Ovary (tissue), 7 donors: ENCODE measurements at regions not wholly inside any gene's neighbourhood (a gene's known extent, or its start where the extent isn't known, plus 50 kb on each side); places are given as distances from the start of the nearest gene placed in this dataset.

Experiments used
- DNase-seq, 5 donors: peaks; one replicate each; pipeline ENCODE4 v3.0.0-alpha.2; 2019 to 2020
- H3K27ac ChIP-seq, 2 donors: fragments of 200-600 bp; one replicate each; pipeline versions ENCODE4 v1.5.1 to v1.8.0; 2019 to 2022
- H3K27me3 ChIP-seq: fragments of 200-600 bp; one replicate; pipeline ENCODE4 v1.8.0; 2022
- H3K36me3 ChIP-seq: fragments of 200-600 bp; sonication (generic); one replicate; pipeline ENCODE4 v1.5.1; 2019
- H3K4me1 ChIP-seq: one replicate; pipeline ENCODE4 v1.8.1; 2013; ENCODE audit warnings: mild to moderate bottlenecking, moderate library complexity; ENCODE audit not compliant: insufficient read depth
- H3K4me3 ChIP-seq: fragments of 200-600 bp; sonication (generic); one replicate; pipeline ENCODE4 v1.5.1; 2017
- H3K9me3 ChIP-seq, 2 donors: fragments of 200-600 bp in 1 of 2; sonication (generic) in 1 of 2; one replicate each; pipeline versions ENCODE4 v1.5.1 to v1.8.1; 2013 to 2019; ENCODE audit warnings: mild to moderate bottlenecking in 1 of 2, moderate library complexity in 1 of 2
- CTCF ChIP-seq, 3 donors: fragments of 450-650 bp in 2 of 3; fragments of 200-600 bp in 1 of 3; IDR thresholded peaks; one replicate each; pipeline versions ENCODE4 v1.5.1 to v1.8.0; 2016 to 2022; ENCODE audit warnings: antibody characterized with exemption in 3 of 3, mild to moderate bottlenecking in 1 of 3
- EP300 ChIP-seq: sonication (generic); formaldehyde crosslinking; IDR thresholded peaks from one replicate; pipeline ENCODE4 v1.6.1; 2017; ENCODE audit warnings: antibody characterized with exemption
- POLR2A ChIP-seq: fragments of 450-650 bp; IDR thresholded peaks from one replicate; pipeline ENCODE4 v1.6.1; 2017; ENCODE audit warnings: antibody characterized with exemption, mild to moderate bottlenecking, moderate library complexity
- WGBS, 3 donors: extraction: QIAGEN DNeasy Blood & Tissue Kit in 1 of 3; methylation state at CpG; one replicate each; pipeline versions ENCODE4 v1.1.5 to v1.1.7; 2013 to 2017; 5-methylcytosine and 5-hydroxymethylcytosine counted together
- intact Hi-C, 4 donors: fragments of 100-400 bp; cut with DNase I; formaldehyde crosslinking; loops; one replicate each; pipeline versions ENCODE4 v1.11.0 to v1.15.1; 2022 to 2023
- donor health status: DM: no; HTN: no; CAD: no; lungs with moderate emphysema.
- donor health status: DM: no; HTN: no; CAD: no.
- donor health status: Bipolar disorder and iron deficiency.
- donor health status: DM: no; HTN: no; CAD: no.
- donor health status: DM: yes; HTN: yes; CAD: no.

GRCh38 chr1:192896376-192896775 is 87.5 kb downstream of the RGS2 start:
- no peaks in the 10 kb centered on the region for H3K27me3 ChIP-seq
- H3K4me1 ChIP-seq: no peaks in the 10 kb centered on the region
- H3K4me3 ChIP-seq: no peak overlapping the region
- DNase-seq: no peak
- TF ChIP-seq CTCF (IDR thresholded peaks at IDR 0.05): no peak
- no peak for TF ChIP-seq EP300
- no peak for TF ChIP-seq POLR2A
- H3K36me3 ChIP-seq: no peaks in the 10 kb centered on the region
- intact Hi-C loops: no loop called here
- H3K9me3 ChIP-seq: no peaks in the 10 kb centered on the region
- no peak overlapping the region for H3K27ac ChIP-seq

- H3K4me1 ChIP-seq: no peaks in the 10 kb centered on the region
- no peak for DNase-seq
- H3K27ac ChIP-seq: no peak overlapping the region
- TF ChIP-seq CTCF (IDR thresholded peaks at IDR 0.05) (no peak), EP300 (no peak), POLR2A (no peak)
- no peaks in the 10 kb centered on the region for H3K27me3 ChIP-seq
- 0 to 88% (median 81%) methylated on average over 1 of the region's 1 CpG for WGBS, 3 donors
- intact Hi-C loops: no loop called here
- no peak overlapping the region for H3K4me3 ChIP-seq
- H3K36me3 ChIP-seq: no peaks in the 10 kb centered on the region
- H3K9me3 ChIP-seq: no peaks in the 10 kb centered on the region
Observed at GRCh38 chr1:192901500-192901899, 92.7 kb downstream of the RGS2 start.

GRCh38 chr1:192903142-192903541 is 94.3 kb downstream of the RGS2 start:
- no peaks in the 10 kb centered on the region for H3K36me3 ChIP-seq
- H3K4me1 ChIP-seq: no peaks in the 10 kb centered on the region
- intact Hi-C loops: no loop called here
- no peak overlapping the region for H3K27ac ChIP-seq
- WGBS, 3 donors: 47 to 70% (median 70%) methylated on average over 5 of the region's 5 CpGs
- H3K9me3 ChIP-seq: no peaks in the 10 kb centered on the region
- H3K27me3 ChIP-seq: no peaks in the 10 kb centered on the region
- TF ChIP-seq POLR2A (no peak), EP300 (no peak), CTCF (IDR thresholded peaks at IDR 0.05) (no peak)
- no peak overlapping the region for H3K4me3 ChIP-seq
- no peak for DNase-seq

GRCh38 chr1:192904438-192904895 is 95.6 kb downstream of the RGS2 start:
- Histone ChIP-seq H3K4me1 (no peaks in the 10 kb centered on the region), H3K36me3 (no peaks in the 10 kb centered on the region), H3K9me3 (no peaks in the 10 kb centered on the region), H3K27ac (no peak overlapping the region), H3K27me3 (no peaks in the 10 kb centered on the region), H3K4me3 (no peak overlapping the region)
- 5 to 16% (median 6%) methylated on average over 7 of the region's 7 CpGs for WGBS, 3 donors
- TF ChIP-seq CTCF (IDR thresholded peaks at IDR 0.05) (no peak), EP300 (peak; percentile 66), POLR2A (no peak)
- peak in 3 of 5 donors; percentile 25 to 42 (median 36) for DNase-seq
- intact Hi-C loops: no loop called here

GRCh38 chr1:192905049-192905448 is 96.2 kb downstream of the RGS2 start:
- Histone ChIP-seq H3K36me3 (no peaks in the 10 kb centered on the region), H3K4me3 (no peak overlapping the region), H3K9me3 (no peaks in the 10 kb centered on the region), H3K27ac (no peak overlapping the region), H3K4me1 (no peaks in the 10 kb centered on the region), H3K27me3 (no peaks in the 10 kb centered on the region)
- intact Hi-C loops: no loop called here
- no peak for TF ChIP-seq POLR2A
- TF ChIP-seq EP300: no peak
- TF ChIP-seq CTCF (IDR thresholded peaks at IDR 0.05): no peak
- no peak for DNase-seq
